ENCODE measurements at regions not wholly inside any gene's neighbourhood (a gene's known extent, or its start where the extent isn't known, plus 50 kb on each side); places are given as distances from the start of the nearest gene placed in this dataset.

- TF ChIP-seq SPI1 (IDR thresholded peaks at IDR 0.05; ENCODE audit: low read depth, low read length) (no peak), POLR2AphosphoS5 (IDR thresholded peaks at IDR 0.05; ENCODE audit: low read depth, low read length) (no peak), POLR2A (IDR thresholded peaks at IDR 0.05; ENCODE audit: low read depth, low read length) (no peak)
Measured at GRCh38 chr3:177429771-177430170, 232.5 kb upstream of the TBL1XR1 start.

All from GM12891 (cell line).